ENCODE measurements at regions not wholly inside any gene's neighbourhood (a gene's known extent, or its start where the extent isn't known, plus 50 kb on each side); places are given as distances from the start of the nearest gene placed in this dataset.

- TF ChIP-seq FOXM1 (IDR thresholded peaks at IDR 0.05; ENCODE audit: borderline replicate concordance, low read depth) (no peak), TEAD4 (IDR thresholded peaks at IDR 0.05) (no peak), MAX (IDR thresholded peaks at IDR 0.05) (no peak), CEBPB (IDR thresholded peaks at IDR 0.05) (no peak), ZBTB7A (IDR thresholded peaks at IDR 0.05; ENCODE audit: low read depth) (no peak)
- TF ChIP-seq, protein P1, sequence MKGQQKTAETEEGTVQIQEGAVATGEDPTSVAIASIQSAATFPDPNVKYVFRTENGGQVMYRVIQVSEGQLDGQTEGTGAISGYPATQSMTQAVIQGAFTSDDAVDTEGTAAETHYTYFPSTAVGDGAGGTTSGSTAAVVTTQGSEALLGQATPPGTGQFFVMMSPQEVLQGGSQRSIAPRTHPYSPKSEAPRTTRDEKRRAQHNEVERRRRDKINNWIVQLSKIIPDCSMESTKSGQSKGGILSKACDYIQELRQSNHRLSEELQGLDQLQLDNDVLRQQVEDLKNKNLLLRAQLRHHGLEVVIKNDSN (IDR thresholded peaks at IDR 0.05): no peak
These were observed 311.5 kb downstream of the COX7C start for GRCh38 chr5:86929123-86929766.

DNA sequence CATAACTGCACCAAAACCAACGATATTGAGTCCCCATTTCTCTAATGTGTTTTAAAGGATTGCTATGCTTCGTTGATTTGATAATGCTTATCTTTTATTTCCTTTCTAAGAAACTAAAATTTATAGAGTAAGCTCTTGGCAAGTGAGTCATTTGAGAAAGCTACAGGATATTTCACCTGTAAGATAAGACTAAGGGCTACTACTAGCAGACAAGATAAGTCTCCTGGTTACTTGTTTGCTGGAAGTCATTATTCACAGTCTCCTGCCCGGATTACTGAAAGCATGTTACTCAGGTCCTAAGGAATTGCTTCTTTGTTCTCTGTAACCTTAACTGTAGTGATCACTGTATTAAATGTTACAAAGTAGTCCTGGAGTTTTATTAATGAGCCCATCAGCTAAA lies 315.9 kb upstream of the RASA1 start:
- TF ChIP-seq CREB1 (IDR thresholded peaks at IDR 0.05; ENCODE audit: low read depth) (no peak), ZBTB7A (IDR thresholded peaks at IDR 0.05; ENCODE audit: low read depth) (no peak), CEBPB (IDR thresholded peaks at IDR 0.05) (no peak), TAF1 (IDR thresholded peaks at IDR 0.05; ENCODE audit: low read depth) (no peak), YY1 (IDR thresholded peaks at IDR 0.05; ENCODE audit: low read depth) (no peak), NFIC (IDR thresholded peaks at IDR 0.05) (no peak), EGR1 (IDR thresholded peaks at IDR 0.05) (no peak), RAD21 (IDR thresholded peaks at IDR 0.05; ENCODE audit: low read depth) (no peak), TEAD4 (IDR thresholded peaks at IDR 0.05) (no peak), TCF12 (IDR thresholded peaks at IDR 0.05; ENCODE audit: low read depth) (no peak), FOXM1 (IDR thresholded peaks at IDR 0.05; ENCODE audit: borderline replicate concordance, low read depth) (no peak), EP300 (IDR thresholded peaks at IDR 0.05; ENCODE audit: borderline replicate concordance) (no peak), MAX (IDR thresholded peaks at IDR 0.05) (no peak)
- TF ChIP-seq, protein P1 (IDR thresholded peaks at IDR 0.05): no peak
- TF ChIP-seq, protein P2, sequence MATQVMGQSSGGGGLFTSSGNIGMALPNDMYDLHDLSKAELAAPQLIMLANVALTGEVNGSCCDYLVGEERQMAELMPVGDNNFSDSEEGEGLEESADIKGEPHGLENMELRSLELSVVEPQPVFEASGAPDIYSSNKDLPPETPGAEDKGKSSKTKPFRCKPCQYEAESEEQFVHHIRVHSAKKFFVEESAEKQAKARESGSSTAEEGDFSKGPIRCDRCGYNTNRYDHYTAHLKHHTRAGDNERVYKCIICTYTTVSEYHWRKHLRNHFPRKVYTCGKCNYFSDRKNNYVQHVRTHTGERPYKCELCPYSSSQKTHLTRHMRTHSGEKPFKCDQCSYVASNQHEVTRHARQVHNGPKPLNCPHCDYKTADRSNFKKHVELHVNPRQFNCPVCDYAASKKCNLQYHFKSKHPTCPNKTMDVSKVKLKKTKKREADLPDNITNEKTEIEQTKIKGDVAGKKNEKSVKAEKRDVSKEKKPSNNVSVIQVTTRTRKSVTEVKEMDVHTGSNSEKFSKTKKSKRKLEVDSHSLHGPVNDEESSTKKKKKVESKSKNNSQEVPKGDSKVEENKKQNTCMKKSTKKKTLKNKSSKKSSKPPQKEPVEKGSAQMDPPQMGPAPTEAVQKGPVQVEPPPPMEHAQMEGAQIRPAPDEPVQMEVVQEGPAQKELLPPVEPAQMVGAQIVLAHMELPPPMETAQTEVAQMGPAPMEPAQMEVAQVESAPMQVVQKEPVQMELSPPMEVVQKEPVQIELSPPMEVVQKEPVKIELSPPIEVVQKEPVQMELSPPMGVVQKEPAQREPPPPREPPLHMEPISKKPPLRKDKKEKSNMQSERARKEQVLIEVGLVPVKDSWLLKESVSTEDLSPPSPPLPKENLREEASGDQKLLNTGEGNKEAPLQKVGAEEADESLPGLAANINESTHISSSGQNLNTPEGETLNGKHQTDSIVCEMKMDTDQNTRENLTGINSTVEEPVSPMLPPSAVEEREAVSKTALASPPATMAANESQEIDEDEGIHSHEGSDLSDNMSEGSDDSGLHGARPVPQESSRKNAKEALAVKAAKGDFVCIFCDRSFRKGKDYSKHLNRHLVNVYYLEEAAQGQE (IDR thresholded peaks at IDR 0.05; ENCODE audit: low read depth): no peak

GRCh38 chr5:86964889-86965288 lies 302.8 kb upstream of the RASA1 start:
- TF ChIP-seq RAD21 (IDR thresholded peaks at IDR 0.05; ENCODE audit: low read depth) (no peak), CREB1 (IDR thresholded peaks at IDR 0.05; ENCODE audit: low read depth) (no peak), EP300 (IDR thresholded peaks at IDR 0.05; ENCODE audit: borderline replicate concordance) (no peak), YY1 (IDR thresholded peaks at IDR 0.05; ENCODE audit: low read depth) (no peak), FOXM1 (IDR thresholded peaks at IDR 0.05; ENCODE audit: borderline replicate concordance, low read depth) (no peak), EGR1 (IDR thresholded peaks at IDR 0.05) (no peak), TCF12 (IDR thresholded peaks at IDR 0.05; ENCODE audit: low read depth) (no peak), CEBPB (IDR thresholded peaks at IDR 0.05) (no peak), TEAD4 (IDR thresholded peaks at IDR 0.05) (no peak), TAF1 (IDR thresholded peaks at IDR 0.05; ENCODE audit: low read depth) (no peak), ZBTB7A (IDR thresholded peaks at IDR 0.05; ENCODE audit: low read depth) (no peak), MAX (IDR thresholded peaks at IDR 0.05) (no peak), NFIC (IDR thresholded peaks at IDR 0.05) (no peak)
- TF ChIP-seq, protein P1 (IDR thresholded peaks at IDR 0.05): no peak
- TF ChIP-seq, protein P2 (IDR thresholded peaks at IDR 0.05; ENCODE audit: low read depth): no peak

DNA sequence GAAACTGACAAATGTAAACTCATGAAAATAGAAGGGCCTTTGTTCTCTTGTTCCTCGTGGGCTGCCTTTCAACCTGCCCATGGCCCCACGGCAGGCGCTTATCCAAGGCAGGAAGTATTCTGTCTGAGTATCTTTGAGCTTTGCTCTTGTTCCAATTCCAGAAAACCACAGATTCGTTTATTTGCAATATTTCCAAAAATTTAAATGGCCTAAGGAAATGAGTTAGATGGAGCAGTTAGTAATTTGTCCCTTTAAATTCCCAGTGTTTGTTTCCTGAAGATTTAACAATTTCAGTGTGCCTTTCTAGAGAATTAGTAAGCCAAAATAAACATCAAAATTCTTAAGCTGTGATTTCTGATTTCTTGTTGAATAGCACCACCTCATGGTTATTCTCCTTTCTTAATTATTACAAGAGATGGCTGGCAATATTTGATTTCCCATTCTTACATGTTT lies 299.4 kb upstream of the RASA1 start:
- TF ChIP-seq EGR1 (IDR thresholded peaks at IDR 0.05) (no peak), RAD21 (IDR thresholded peaks at IDR 0.05; ENCODE audit: low read depth) (peak; percentile 62)

DNA sequence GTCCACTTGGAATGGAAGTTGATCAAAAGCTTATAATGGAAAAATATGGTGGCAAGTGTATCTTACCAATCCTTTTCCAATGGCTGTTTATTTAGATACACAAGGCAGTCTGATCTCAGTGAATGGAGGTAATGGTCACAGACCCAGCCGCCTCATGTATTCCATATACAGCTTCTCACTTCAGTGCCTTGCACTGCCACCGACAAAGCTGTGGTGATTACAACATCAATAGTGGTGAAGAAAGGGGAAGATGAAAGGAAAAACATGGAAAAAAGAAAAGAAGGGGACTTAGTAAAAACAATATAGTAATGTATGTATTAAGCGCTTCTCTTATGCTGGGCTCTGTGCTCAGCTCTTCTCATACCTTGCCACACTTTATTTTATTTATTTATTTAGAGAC lies 297.3 kb upstream of the RASA1 start:
- TF ChIP-seq, protein P1 (IDR thresholded peaks at IDR 0.05): no peak
- TF ChIP-seq ZBTB7A (IDR thresholded peaks at IDR 0.05; ENCODE audit: low read depth): no peak
- TF ChIP-seq RAD21 (IDR thresholded peaks at IDR 0.05; ENCODE audit: low read depth): no peak
- TF ChIP-seq CREB1 (IDR thresholded peaks at IDR 0.05; ENCODE audit: low read depth): no peak
- TF ChIP-seq TCF12 (IDR thresholded peaks at IDR 0.05; ENCODE audit: low read depth): no peak
- TF ChIP-seq CEBPB (IDR thresholded peaks at IDR 0.05): no peak
- no peak for TF ChIP-seq YY1 (IDR thresholded peaks at IDR 0.05; ENCODE audit: low read depth)
- TF ChIP-seq EGR1 (IDR thresholded peaks at IDR 0.05): no peak
- no peak for TF ChIP-seq TAF1 (IDR thresholded peaks at IDR 0.05; ENCODE audit: low read depth)
- TF ChIP-seq FOXM1 (IDR thresholded peaks at IDR 0.05; ENCODE audit: borderline replicate concordance, low read depth): no peak
- TF ChIP-seq TEAD4 (IDR thresholded peaks at IDR 0.05): no peak
- no peak for TF ChIP-seq MAX (IDR thresholded peaks at IDR 0.05)
- TF ChIP-seq EP300 (IDR thresholded peaks at IDR 0.05; ENCODE audit: borderline replicate concordance): no peak
